ENCODE measurements at regions not wholly inside any gene's neighbourhood (a gene's known extent, or its start where the extent isn't known, plus 50 kb on each side); places are given as distances from the start of the nearest gene placed in this dataset.
A peak's percentile ranks its signal among the peaks of the same experiment; 100 is the strongest.
"Not testable (repeated sequence)": the region's sequence is repeated elsewhere in the genome, so short reads cannot be mapped to it uniquely, and the experiment has no call there.

GRCh38 chr6:100322886-100323285 lies 141.8 kb downstream of the SIM1 start:
- FAIRE-seq (no peak), DNase-seq (ENCODE audit: low spot score) (no peak)

- DNase-seq (ENCODE audit: low spot score) (no peak), FAIRE-seq (no peak)
These were observed 144.0 kb downstream of the SIM1 start for GRCh38 chr6:100320686-100321085.

- DNase-seq (ENCODE audit: low spot score) = no peak
- no peak for FAIRE-seq
These were observed 147.7 kb downstream of the SIM1 start for GRCh38 chr6:100317031-100317430.

DNA sequence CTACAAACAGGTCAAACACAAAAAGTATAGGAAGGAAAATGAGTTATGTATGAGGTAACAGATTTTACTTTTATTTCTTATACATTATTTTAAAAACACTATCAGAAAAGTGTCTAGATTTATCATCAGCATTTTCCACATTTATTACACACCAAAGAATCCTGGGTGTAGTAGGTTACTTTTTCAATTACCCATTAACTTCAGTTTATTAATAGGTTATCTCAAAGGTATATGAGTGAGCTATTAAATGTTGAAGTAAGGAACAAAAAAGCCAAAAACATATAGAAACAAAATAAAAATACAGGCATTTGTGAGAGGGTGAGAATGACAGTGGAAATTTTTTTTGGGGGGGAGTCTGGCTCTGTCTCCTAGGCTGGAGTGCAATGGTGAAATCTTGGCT lies 150.5 kb downstream of the SIM1 start:
- FAIRE-seq = no peak

GRCh38 chr6:100311707-100312251 lies 152.9 kb downstream of the SIM1 start:
- FAIRE-seq = no peak
- no peak for DNase-seq (ENCODE audit: low spot score)

More for the DNA sequence above, 150.5 kb downstream of the SIM1 start:
- DNase-seq (ENCODE audit: low spot score) = no peak

DNA sequence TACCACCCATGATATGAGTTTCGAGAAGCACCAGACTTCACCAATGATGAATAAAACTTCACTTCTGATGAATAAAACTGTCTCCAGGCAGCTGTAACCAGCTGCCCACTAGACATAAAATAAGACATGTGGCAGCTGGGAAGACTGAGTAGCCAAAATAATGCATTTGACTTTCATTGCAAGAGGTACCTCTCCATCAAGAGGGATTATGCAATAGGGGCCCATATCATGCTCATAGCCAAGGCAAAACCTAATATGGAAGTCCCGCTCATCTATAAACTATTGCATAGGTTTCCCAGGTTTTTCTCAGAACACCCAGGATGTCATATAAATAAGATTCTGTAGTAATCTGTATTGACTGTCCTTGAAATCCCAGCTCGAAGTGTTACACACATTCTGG lies 155.5 kb downstream of the SIM1 start:
- FAIRE-seq (no peak), DNase-seq (ENCODE audit: low spot score) (no peak)

- DNase-seq (ENCODE audit: low spot score) (no peak), FAIRE-seq (no peak)
These were observed 157.2 kb downstream of the SIM1 start for GRCh38 chr6:100307561-100307960.

- FAIRE-seq = no peak
- DNase-seq (ENCODE audit: low spot score) = no peak
These were observed 159.4 kb downstream of the SIM1 start for GRCh38 chr6:100305209-100305869.

DNA sequence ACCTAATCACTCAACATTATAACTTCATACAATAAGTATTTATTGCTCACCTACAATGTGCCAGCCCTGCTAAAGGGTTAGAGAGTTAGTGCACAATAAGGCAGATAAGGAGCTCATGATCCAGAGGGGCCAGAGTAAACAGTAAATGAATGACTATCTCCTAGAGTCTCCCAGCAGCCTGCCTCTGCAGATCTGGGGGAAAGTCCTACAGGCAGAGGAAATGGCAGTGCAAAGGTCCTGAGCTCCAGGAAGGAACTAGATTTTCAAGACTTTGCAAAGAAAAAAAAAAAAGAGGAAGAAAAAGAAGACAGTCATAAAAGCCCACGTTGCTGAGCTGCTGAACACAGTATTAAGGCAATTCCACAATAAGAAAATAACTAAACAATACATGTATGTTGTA lies 160.1 kb downstream of the SIM1 start:
- no peak for FAIRE-seq
- DNase-seq (ENCODE audit: low spot score) = no peak

DNA sequence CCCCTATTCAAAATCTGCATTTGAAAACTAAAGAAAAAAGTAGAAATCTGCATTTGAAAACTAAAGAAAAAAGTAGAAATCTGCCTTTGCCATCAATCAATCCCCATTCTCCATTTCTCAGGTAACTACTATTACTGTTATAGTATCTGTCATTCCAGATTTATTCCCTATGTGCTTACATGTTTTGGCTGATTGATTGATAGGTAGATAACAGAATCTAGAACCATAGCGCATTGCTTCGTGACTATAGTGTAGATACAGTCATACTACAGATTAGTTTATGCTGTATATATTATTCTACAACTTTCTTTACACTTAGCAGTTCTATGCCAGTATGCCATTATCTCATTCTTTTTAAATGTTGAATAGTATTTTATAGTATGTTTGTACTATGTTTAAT lies 163.0 kb downstream of the SIM1 start:
- FAIRE-seq = no peak

GRCh38 chr6:100300221-100300736 lies 164.4 kb downstream of the SIM1 start:
- FAIRE-seq (no peak), DNase-seq (ENCODE audit: low spot score) (peak; percentile 69)

More for the DNA sequence above, 163.0 kb downstream of the SIM1 start:
- no peak for DNase-seq (ENCODE audit: low spot score)

- FAIRE-seq (no peak), DNase-seq (ENCODE audit: low spot score) (peak; percentile 7)
These were observed 167.7 kb downstream of the SIM1 start for GRCh38 chr6:100296810-100297544.

DNA sequence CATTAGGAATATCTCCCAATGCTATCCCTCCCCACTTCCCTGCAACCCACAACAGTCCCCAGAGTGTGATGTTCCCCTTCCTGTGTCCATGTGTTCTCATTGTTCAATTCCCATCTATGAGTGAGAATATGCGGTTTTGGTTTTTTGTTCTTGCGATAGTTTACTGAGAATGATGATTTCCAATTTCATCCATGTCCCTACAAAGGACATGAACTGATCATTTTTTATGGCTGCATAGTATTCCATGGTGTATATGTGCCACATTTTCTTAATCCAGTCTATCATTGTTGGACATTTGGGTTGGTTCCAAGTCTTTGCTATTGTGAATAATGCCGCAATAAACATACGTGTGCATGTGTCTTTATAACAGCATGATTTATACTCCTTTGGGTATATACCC lies 169.5 kb downstream of the SIM1 start:
- FAIRE-seq; DNase-seq (ENCODE audit: low spot score): not testable (repeated sequence)

- FAIRE-seq (no peak), DNase-seq (ENCODE audit: low spot score) (no peak)
These were observed 175.4 kb downstream of the SIM1 start for GRCh38 chr6:100289285-100289684.

DNA sequence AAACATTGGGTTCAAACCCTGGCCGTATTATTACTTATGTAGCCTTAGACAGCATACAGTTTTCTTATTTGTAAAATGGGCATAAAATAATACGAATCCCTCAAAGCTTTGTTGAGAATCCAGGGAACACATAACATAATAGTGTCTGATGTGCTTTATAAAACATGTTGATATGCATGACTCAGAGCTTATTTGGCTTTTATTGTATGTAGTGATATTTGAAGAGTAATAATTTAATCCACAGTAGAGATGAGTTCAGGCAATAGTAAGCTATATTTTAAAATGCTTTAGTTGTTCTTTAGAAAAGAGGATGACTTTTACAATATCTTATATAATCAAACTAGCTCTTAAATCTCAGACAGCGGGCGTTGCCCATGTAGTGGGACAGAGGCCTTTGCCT lies 176.4 kb downstream of the SIM1 start:
- FAIRE-seq (no peak), DNase-seq (ENCODE audit: low spot score) (no peak)

GRCh38 chr6:100283285-100283684 lies 181.4 kb downstream of the SIM1 start:
- DNase-seq (ENCODE audit: low spot score) (peak; percentile 74), FAIRE-seq (no peak)

DNA sequence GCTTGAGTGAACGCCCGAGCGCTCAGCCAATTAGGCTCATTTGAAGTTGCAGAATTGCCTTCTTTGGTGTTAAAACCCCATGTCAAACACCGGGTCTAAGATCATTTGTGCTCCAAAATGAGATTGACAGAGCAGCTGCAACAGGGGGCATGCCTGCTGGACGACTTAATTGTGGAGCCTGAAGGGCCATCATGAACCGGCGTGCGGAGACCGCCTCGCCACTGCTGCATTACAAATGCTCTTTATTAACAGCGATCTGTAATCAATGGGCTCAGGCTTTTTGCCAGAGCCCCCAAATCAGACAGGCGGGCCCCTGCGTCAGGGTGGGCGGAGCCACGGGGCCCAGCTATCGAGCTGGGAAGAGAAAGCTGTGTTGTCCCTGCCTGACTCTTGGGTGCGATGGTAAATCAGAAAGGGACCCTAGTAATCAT lies 183.2 kb downstream of the SIM1 start:
- DNase-seq (ENCODE audit: low spot score) = no peak
- no peak for FAIRE-seq

GRCh38 chr6:100276311-100277057 lies 188.2 kb downstream of the SIM1 start:
- DNase-seq (ENCODE audit: low spot score) (no peak), FAIRE-seq (no peak)

GRCh38 chr6:100274147-100274546 lies 190.6 kb downstream of the SIM1 start:
- DNase-seq (ENCODE audit: low spot score) (no peak), FAIRE-seq (no peak)

GRCh38 chr6:100271625-100272024 lies 193.1 kb downstream of the SIM1 start:
- no peak for FAIRE-seq
- DNase-seq (ENCODE audit: low spot score) = no peak

DNA sequence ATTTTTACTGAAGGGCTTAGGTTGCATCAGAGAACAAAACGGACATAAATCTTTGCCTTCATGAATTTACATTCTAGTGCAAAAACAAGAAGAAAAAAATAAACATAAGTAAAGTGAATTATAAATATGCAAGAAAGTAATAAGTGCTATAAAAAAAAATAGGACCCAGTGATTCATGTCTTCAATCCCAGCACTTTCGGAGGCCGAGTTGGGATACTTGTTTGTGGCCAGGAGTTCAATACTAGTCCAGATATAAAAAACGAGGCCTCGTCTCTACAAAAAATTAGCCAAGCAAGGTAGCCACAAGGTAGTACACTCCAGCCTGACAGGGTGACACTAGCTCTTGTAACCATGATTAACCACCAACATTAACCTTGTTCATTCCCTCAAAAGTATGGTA lies 193.5 kb downstream of the SIM1 start:
- no peak for DNase-seq (ENCODE audit: low spot score)
- FAIRE-seq = no peak

DNA sequence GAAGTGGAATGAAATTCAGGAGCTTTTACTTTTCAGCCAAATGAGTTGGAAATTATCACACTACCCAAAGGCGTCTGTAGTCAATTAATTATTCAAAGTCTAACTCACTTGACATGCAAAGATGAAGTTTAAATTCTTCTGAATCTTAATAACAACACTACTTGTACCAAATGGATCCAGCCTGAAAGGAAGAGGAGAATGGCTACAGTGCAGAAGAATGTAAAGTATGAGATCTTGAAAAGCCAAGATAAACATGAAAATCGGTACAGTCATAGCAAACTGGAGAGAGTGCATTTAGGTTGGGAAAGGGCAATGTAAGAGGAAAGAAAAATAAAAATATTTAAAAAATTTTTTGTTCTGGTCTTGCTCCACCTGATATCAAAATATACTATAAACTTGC lies 195.5 kb downstream of the SIM1 start:
- DNase-seq (ENCODE audit: low spot score) (no peak), FAIRE-seq (no peak)

All from urothelium cell line (cell line).